ENCODE measurements at regions not wholly inside any gene's neighbourhood (a gene's known extent, or its start where the extent isn't known, plus 50 kb on each side); places are given as distances from the start of the nearest gene placed in this dataset.

DNA sequence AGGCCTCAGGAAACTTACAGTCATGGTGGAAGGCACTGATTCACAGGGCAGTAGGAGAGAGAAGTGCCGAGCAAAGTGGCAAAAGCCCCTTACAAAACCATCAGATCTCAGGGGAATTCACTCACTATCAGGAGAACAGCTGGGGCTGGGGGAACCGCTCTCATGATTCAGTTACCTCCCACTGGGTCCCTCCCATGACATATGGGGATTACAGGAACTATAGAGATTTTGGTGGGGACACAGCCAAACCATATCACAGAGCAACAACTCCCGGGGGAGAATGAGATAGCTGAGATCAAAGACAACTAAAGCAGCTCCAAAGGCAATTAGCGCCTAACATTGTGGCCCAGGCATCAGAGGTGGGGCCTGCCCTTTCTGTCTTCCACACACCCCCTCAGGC, 85.4 kb upstream of the VOPP1 start:
- TF ChIP-seq CSDC2 (CRISPR knock-in tag; IDR thresholded peaks at IDR 0.05) (no peak), RARB (CRISPR knock-in tag; IDR thresholded peaks at IDR 0.05) (no peak), BACH2 (CRISPR knock-in tag; IDR thresholded peaks at IDR 0.05; ENCODE audit: borderline replicate concordance) (no peak), ZC3H10 (CRISPR knock-in tag; IDR thresholded peaks at IDR 0.05) (no peak), ZNF565 (CRISPR knock-in tag; conservative IDR thresholded peaks at IDR 0.05; ENCODE audit: low read depth) (no peak), ZFP3 (CRISPR knock-in tag; IDR thresholded peaks at IDR 0.05) (no peak), ZNF70 (CRISPR knock-in tag; IDR thresholded peaks at IDR 0.05) (no peak), ISL1 (CRISPR knock-in tag; IDR thresholded peaks at IDR 0.05) (no peak), ZFP30 (CRISPR knock-in tag; IDR thresholded peaks at IDR 0.05) (no peak), OSR1 (CRISPR knock-in tag; IDR thresholded peaks at IDR 0.05) (no peak), ARNTL (CRISPR knock-in tag; IDR thresholded peaks at IDR 0.05; ENCODE audit: borderline replicate concordance, low read depth) (no peak), GLIS3 (CRISPR knock-in tag; IDR thresholded peaks at IDR 0.05) (no peak), TOX (CRISPR knock-in tag; IDR thresholded peaks at IDR 0.05; ENCODE audit: borderline replicate concordance) (no peak)
- TF ChIP-seq, protein P1, sequence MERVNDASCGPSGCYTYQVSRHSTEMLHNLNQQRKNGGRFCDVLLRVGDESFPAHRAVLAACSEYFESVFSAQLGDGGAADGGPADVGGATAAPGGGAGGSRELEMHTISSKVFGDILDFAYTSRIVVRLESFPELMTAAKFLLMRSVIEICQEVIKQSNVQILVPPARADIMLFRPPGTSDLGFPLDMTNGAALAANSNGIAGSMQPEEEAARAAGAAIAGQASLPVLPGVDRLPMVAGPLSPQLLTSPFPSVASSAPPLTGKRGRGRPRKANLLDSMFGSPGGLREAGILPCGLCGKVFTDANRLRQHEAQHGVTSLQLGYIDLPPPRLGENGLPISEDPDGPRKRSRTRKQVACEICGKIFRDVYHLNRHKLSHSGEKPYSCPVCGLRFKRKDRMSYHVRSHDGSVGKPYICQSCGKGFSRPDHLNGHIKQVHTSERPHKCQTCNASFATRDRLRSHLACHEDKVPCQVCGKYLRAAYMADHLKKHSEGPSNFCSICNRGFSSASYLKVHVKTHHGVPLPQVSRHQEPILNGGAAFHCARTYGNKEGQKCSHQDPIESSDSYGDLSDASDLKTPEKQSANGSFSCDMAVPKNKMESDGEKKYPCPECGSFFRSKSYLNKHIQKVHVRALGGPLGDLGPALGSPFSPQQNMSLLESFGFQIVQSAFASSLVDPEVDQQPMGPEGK (CRISPR knock-in tag; IDR thresholded peaks at IDR 0.05; ENCODE audit: borderline replicate concordance): no peak
